GM13976 (cell line): ENCODE measurements at regions not wholly inside any gene's neighbourhood (a gene's known extent, or its start where the extent isn't known, plus 50 kb on each side); places are given as distances from the start of the nearest gene placed in this dataset.

Experiments
- DNase-seq: peaks from one replicate; pipeline ENCODE4 v3.0.0; 2012; ENCODE audit warnings: low spot score
- CTCF ChIP-seq: IDR thresholded peaks from 2 replicates; pipeline ENCODE4 v1.5.1; 2012; ENCODE audit warnings: borderline replicate concordance, mild to moderate bottlenecking; ENCODE audit not compliant: insufficient read depth; ENCODE audit errors: extremely low read depth, missing control alignments, control extremely low read depth
- in situ Hi-C: fragments of 300-500 bp; cut with MboI; formaldehyde crosslinking; loops from one replicate; pipeline ENCODE4 v1.12.0; 2022; ENCODE audit warnings: low sequenced_read_pairs, mixed read lengths, inconsistent platforms; ENCODE audit not compliant: unreplicated experiment

DNA sequence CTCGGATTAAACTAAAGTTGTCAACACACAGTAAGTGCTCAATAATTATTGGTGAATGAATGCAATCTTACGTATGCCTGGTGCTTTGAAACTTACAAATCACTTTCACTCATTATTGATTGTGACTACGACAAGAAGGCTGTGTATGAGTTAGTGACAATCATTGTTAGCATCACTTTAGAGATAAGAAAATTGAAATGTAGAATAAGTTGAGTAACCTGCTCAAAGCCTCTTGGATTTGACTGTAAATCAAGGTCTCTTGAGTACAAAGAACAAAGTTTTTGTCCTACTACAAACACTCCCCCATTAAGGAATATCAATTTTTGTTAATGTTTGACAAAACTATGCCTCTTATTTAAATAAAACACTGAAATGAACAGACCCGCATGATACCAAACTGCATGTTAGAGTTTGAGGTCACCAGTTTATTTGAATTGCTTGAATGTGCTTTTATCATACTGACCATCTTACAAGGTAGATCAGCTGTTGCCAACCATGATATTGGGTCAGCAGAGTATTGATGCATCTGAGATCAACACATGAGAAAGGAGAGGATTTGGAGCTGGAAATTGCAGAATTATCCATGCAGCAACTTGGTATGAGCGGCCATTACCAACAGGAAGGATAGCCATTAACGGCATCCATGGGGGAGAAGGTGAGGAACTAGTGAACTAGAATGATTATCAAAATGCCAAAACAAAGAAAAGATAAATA is 142.1 kb downstream of the IRS1 start:
- TF ChIP-seq CTCF, result no peak
- DNase-seq, result no peak
- in situ Hi-C loops, result no loop called here

- no peak for TF ChIP-seq CTCF
- DNase-seq, result no peak
- in situ Hi-C loops, result no loop called here
Observed at GRCh38 chr2:226656367-226656766, 143.3 kb downstream of the IRS1 start.

DNA sequence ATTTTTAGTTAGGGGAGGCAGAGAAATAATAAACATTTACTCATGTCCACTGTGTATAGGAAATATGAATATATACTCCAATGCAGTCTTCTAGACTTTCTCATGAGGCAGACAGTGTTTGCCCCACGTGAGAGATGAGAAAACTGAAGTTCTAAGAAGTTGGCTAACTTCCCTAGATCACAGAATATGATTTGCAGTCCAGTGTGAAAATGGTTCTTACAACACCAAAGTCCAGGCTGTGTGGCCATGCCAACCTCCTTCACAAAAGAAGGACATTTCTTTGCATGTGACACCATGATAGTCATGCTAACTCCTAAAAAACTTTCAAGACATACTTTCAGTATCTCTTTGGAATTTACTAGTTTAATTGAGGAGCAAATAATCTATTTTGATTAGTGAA is 143.7 kb downstream of the IRS1 start:
- no peak for DNase-seq
- in situ Hi-C loops, result no loop called here
- TF ChIP-seq CTCF, result no peak

DNA sequence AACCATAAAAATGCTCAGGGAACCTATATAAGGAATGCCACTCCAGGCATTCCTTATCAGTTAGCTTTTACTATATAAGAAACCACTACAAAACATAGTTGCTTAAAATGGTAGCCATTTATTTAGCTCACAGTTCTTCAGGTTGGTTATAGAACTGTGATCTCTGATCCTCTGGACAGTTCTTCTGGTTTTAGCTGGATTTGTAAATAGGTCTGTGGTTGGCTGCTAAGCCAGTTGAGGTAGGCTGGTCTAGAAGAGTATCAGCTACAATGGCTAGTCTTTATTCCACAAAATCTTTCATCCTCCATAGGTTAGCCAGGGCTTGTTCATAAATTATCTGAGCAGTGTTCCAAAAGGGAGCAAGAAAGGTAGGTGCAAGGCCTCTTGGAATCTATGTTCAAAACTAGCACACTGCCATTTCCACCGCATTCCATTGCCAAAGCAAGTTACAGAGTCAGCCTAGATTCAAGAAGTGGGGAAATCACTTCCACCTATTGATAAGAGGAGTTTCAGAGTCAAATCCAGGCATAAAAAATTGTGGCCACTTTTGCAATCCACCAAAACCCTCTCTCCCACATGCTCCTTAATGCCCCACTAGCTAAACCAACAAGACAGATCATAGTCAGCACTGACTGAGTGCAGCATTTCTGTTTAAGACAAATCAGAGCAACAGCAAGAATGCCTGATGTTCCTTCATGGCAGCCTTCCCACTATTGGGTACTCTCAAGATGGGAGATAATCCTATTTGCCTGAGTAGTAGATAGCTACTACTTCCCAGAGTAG is 146.4 kb downstream of the IRS1 start:
- no peak for DNase-seq
- TF ChIP-seq CTCF, result no peak
- in situ Hi-C loops, result no loop called here

GRCh38 chr2:226652369-226652768 is 147.3 kb downstream of the IRS1 start:
- in situ Hi-C loops, result no loop called here
- no peak for DNase-seq
- no peak for TF ChIP-seq CTCF

DNA sequence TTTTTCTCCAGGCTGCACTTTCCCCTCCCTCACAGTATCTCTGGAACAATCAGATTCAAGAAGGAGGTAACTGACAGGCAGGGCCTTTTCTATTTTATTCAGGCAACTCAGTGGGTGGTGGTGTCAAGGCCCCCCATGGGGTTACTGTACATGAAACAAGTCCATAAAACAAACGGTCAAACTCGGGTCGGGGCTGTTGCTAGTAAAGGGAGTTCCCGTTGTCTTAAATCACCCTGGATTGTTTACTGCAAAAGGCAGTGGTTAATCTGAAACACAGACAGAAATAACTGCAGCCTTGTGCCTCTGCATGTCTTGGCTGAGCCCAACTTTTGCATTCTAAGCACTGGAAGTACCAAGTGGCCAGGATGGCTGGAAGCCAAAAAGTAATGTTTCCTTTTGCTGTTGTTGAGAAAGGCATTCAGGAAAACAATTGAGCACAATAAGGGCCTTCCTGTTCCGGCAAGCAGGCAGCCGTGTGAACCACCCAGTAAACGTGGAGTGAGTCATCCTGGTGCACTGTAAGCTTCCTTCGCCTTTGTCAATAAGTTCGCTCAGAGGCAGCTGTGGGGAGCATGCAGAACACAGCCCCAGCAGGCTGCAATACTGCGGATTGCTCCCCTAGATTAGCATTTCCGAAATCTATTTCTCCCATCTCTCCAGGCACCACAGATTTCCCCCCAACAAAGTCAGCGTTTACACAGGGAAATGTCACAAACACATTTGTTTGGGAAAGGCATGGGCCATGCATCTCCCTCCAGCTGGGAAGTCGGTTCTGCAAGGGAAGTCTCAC is 149.6 kb downstream of the IRS1 start:
- in situ Hi-C loops, result no loop called here
- DNase-seq, result peak; percentile 21
- TF ChIP-seq CTCF, result no peak
